ENCODE measurements at regions not wholly inside any gene's neighbourhood (a gene's known extent, or its start where the extent isn't known, plus 50 kb on each side); places are given as distances from the start of the nearest gene placed in this dataset.

GRCh38 chr22:47776329-47776728, 1013.9 kb downstream of the TBC1D22A start:
- no peak for TF ChIP-seq CTCF (IDR thresholded peaks at IDR 0.05; ENCODE audit: insufficient read depth, low read length)
- TF ChIP-seq GABPA (IDR thresholded peaks at IDR 0.05; ENCODE audit: low read depth), result no peak
- no peak for TF ChIP-seq REST (IDR thresholded peaks at IDR 0.05; ENCODE audit: insufficient replicate concordance, low read depth)

All from HL-60 (cell line).